ENCODE measurements at regions not wholly inside any gene's neighbourhood (a gene's known extent, or its start where the extent isn't known, plus 50 kb on each side); places are given as distances from the start of the nearest gene placed in this dataset.
"Not testable (repeated sequence)": the region's sequence is repeated elsewhere in the genome, so short reads cannot be mapped to it uniquely, and the experiment has no call there.

DNA sequence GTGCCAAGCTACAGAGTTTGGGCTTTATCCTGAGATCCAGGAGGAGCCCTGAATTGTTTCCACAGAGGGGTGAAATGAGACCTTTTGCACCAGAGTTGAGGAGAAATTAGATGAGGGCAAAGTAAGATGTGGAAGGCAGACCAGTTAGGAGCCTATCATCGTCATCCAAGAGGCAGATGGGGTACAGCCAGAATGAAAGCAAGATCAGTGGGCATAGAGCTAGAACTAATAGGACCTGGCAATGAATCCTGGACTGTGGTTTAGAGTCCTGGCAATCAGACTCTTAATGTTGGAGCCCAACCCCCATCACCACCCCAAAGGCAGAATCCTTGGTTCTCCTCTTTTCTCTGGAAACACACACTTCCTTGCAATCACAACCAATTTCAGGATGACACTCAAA, 166.6 kb upstream of the HMGA2 start:
- no peak for DNase-seq

DNA sequence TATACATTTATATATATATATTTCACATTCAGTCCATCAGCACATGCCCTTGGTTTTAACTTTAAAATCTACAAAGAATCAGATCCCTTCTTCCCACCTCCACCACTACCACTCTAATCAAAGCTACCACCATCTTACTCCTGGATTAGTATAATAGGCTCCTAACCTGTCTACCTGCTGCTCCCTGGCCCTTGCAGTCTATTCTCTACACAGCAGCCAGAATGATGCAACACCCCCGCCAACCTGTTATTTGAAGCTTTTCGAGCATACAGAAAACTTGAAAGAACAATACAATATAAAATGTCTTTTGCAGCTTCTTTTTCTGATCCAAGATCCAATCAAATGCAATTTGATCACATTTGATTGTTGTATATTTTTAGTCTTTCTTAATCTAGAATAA, 165.9 kb upstream of the HMGA2 start:
- DNase-seq = no peak

DNA sequence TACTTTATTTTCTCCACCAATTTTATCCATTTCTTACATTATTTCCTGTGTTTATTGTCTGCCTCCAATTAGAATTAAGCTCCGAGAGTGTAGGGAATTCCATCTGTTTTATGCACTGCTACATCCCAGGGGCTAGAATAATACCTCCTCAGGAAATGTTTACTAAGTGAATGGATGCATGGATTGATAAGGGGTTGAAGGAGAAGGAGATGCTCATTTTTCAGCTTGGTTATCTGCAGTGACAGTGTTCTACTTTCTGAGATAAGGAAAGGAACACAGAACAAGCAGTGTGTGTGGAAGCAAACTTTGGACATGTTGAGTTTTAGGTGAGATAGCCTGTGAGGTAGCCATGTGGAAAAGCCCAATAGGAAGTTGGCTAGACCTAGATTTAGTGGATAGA, 164.6 kb upstream of the HMGA2 start:
- no peak for DNase-seq

- no peak for DNase-seq
Measured at GRCh38 chr12:65660096-65660495, 164.2 kb upstream of the HMGA2 start.

- DNase-seq = no peak
Measured at GRCh38 chr12:65660836-65661235, 163.4 kb upstream of the HMGA2 start.

DNA sequence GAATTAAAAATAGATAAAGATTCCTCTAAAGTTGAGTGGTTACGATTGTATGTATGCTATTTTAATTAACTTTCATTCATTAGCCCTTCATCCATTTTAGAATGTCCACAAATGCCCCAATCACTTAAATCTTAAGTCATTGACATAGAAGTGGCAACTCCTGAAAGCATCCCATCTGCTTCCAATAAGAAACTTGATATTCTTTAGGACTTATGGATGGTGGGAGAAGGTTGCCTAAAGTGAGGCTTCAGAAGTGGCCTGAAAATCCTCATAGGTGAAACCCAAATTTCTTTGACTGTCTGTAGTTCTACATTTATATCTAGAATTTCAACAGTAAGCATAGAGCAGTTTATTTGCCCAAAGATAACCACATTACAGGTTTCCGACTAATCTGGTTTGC, 161.7 kb upstream of the HMGA2 start:
- no peak for DNase-seq

DNA sequence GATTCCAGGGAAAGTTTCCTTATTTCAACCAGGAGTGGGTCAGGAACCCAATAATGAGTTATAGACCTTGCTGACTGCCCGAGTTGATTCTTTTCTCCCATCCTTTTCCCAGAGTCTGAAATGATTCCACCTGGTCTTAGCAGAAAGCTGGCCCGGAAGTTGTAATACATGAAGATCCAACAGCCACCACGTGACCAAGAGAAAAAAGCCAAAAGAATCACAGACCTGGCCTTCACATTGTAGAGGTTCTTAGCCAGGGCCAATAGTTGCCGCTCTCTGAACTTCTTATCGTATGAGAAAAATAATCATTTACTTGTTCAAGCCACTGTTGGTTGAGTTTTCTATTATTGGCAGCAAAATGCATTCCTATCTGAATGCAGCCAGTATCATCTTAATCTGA, 161.2 kb upstream of the HMGA2 start:
- DNase-seq = no peak

- no peak for DNase-seq
Measured at GRCh38 chr12:65663648-65664047, 160.6 kb upstream of the HMGA2 start.

DNA sequence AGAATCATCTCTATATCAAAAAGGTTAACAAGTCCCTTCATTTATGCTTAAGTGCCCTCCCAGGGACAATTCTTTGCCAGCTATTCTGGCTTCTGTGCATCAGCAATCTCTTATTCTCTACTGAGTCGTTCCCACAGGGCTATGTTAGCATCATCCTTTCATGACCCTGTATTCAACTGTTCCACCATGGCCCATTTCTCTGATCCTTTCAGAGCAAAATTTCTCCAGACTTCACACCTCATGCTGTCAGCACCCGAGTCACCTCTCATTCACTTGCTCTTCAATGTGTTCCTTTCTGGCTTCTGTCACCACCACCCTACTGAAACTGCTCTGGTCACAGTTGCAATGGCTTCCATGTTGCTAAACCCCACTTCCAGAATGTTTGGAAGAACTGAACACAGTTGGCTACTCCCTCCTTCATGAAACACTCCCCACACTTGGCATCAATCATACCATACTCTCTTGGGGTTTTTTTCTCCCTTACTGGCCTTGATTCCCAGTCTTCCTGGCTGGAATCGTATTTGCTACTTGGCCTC, 159.5 kb upstream of the HMGA2 start:
- DNase-seq = no peak

- no peak for DNase-seq
Measured at GRCh38 chr12:65665817-65666216, 158.5 kb upstream of the HMGA2 start.

GRCh38 chr12:65666876-65667275, 157.4 kb upstream of the HMGA2 start:
- no peak for DNase-seq

DNA sequence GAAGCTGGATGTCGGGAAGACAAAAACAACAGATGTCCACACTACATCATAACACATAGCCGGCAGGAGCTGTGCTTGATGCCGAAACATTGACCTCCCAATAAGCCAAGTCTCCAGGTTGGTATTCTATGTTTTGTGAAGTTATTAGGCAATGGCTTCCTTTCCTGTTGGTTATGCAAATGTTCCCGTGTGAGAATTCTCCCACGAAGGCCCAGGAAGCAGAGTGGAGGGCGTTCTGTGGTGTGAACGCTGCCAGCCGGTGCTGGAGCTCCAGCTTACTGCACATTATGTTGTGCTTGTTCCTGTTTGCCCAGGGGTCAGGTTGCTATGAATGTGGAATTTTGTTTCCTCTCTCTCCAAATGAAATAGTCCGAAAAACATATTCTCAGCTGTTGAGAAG, 156.4 kb upstream of the HMGA2 start:
- no peak for DNase-seq

GRCh38 chr12:65668981-65669695, 155.1 kb upstream of the HMGA2 start:
- DNase-seq = no peak

DNA sequence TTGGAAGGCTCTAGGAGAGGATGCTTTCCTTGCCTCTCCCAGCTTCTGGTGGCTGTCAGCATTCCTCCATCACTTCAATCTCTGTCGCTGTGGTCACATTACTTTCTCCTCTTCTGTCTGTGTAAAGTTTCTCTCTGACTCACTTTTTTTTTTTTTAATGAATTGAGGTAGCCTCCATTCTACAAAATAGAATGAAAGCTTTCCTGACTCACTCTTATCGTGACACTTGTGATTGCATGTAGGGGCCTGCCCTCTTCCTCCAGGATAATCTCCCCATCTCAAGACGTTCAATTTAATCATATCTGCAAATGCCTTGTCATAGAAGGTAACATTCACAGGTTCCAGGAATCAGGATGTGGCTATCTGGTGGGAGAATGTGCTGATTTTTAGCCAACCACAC, 153.5 kb upstream of the HMGA2 start:
- no peak for DNase-seq

GRCh38 chr12:65672441-65672840, 151.8 kb upstream of the HMGA2 start:
- no peak for DNase-seq

DNA sequence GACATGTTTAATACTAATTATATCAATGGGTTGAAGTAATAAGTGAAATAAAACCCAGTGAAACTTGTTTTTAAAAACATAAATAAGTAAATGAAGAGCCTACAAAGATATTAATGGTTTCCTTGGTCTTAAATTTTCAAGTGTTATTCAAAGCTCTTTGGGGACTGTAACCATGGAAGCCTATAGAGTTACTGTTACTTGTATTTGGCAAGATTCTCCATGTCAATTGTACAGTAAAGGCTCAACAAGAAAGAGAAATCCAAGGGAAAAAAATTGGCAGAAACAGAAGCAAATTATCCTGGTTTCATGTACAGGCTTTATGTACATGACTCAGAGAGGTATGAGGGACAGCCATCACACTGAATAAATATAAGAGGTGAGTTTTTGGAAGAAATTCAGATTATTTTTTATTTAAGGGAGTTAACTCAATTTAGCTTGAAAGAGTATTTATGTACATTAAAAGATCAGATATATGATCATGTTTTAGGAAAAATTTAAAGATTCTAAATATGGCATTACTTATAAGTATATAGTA, 151.1 kb upstream of the HMGA2 start:
- DNase-seq = no peak

DNA sequence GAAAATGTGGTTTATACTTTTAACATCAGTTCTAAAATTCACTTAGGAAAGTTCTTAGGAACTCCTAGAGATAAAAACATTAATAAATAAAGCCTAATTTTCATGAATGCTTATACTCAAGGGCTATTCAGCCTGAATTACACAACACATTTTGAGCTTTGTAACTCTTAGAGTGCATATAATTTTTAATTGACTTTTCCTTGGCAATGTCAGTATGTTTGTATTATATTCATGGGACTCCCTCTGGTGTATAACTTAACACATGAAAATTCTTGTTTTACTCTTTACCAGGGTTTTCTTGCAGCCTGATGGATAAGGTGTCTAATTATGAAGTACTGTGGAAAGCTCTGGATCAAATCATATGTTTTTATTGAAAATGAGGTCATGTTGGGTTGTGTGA, 150.6 kb upstream of the HMGA2 start:
- no peak for DNase-seq

DNA sequence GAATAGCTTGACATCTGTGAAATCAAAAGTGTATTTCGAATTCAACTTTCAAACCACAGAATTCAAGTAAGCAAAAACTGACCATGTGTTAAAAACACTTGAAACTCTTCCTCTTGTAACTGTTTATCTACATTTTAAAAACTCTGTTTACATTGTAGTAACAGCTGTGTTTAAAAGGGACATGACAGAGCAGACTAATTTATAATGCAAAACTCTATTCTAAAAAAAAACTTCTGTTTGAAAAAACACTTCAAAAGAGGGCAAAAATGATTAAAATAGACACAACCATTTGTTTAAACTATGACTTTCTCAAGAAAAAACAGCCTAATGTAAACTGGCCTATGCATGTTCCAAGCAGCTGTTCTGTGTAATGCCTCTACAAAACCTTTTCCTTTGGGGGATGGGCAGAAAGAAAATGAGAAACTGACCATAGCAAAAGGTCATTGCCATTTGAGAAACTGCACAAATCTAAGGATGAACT, 149.1 kb upstream of the HMGA2 start:
- no peak for DNase-seq

- DNase-seq = not testable (repeated sequence)
Measured at GRCh38 chr12:65678172-65678571, 146.1 kb upstream of the HMGA2 start.

- no peak for DNase-seq
Measured at GRCh38 chr12:65681226-65681625, 143.1 kb upstream of the HMGA2 start.

DNA sequence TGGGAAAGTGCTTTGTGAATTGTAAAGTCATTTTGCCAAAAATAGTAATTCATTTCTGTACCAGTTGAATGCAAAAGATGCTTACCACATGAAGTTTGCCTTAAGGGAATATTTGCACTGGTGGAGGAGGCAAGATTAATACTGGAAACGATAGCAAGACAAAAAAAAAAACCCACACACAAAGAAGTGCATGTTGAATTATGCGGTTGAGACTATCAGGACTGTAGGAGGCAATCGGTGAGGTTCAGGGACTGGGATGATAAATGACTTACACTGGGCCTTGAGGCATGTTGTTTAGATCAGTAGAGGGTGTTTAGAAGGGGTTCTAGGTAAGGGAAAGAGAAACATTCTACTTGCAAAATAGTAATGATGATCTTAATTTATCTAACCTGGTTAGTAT, 142.2 kb upstream of the HMGA2 start:
- no peak for DNase-seq

GRCh38 chr12:65684906-65685305, 139.4 kb upstream of the HMGA2 start:
- DNase-seq = no peak

- no peak for DNase-seq
Measured at GRCh38 chr12:65685514-65685913, 138.8 kb upstream of the HMGA2 start.

DNA sequence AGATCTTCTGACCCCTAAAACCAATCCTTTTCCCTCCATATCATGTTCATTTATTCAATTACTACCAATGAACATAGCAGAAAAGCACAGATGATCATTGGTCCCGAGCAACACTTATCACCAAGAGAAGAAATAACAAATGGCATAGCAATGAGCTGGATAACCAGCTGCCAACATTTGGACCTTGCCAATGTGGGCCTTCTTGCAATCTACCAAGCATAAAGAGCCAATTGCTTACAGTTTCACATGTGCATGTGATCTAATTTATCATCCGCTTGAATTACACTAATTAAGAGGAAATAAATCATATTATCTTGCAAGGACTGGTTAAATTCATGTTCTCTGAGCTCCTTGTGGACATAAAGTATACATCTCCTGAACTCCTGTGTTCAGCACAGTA, 134.8 kb upstream of the HMGA2 start:
- DNase-seq = no peak

- DNase-seq = no peak
Measured at GRCh38 chr12:65690477-65690876, 133.8 kb upstream of the HMGA2 start.
